H1 (cell line): ENCODE measurements at regions not wholly inside any gene's neighbourhood (a gene's known extent, or its start where the extent isn't known, plus 50 kb on each side); places are given as distances from the start of the nearest gene placed in this dataset.

Source experiments
- CBX5 ChIP-seq: fragments of 300-800, 300-1000 bp; sonication (generic); IDR thresholded peaks from 2 replicates; pipeline ENCODE4 v1.7.1; 2016; ENCODE audit warnings: antibody characterized with exemption, low read length, low read depth
- EZH2 ChIP-seq: fragments of 200-600 bp; sonication (generic); IDR thresholded peaks from 2 replicates; pipeline ENCODE4 v1.7.1; 2012; ENCODE audit warnings: low read depth, mild to moderate bottlenecking, moderate library complexity, low read length, inconsistent platforms; ENCODE audit not compliant: severe bottlenecking
- JUND ChIP-seq: IDR thresholded peaks from 2 replicates; pipeline ENCODE4 v1.6.1; 2011; ENCODE audit warnings: mild to moderate bottlenecking, improper control_type of control experiment, low read length
- KDM5A ChIP-seq: fragments of 200-600 bp; IDR thresholded peaks from 2 replicates; pipeline ENCODE4 v1.7.1; 2012; ENCODE audit warnings: mild to moderate bottlenecking, low read length, inconsistent platforms, mixed read lengths
- MAFK ChIP-seq: IDR thresholded peaks from 2 replicates; pipeline ENCODE4 v1.6.1; 2012; ENCODE audit warnings: low read depth, mild to moderate bottlenecking, improper control_type of control experiment, low read length
- POLR2A ChIP-seq, 2 experiments: IDR thresholded peaks; 1 replicate in 1 of 2; 2 replicates in 1 of 2; pipeline ENCODE4 v1.6.1; 2011; ENCODE audit warnings: low read depth in 2 of 2, low read length in 2 of 2, mild to moderate bottlenecking in 2 of 2; ENCODE audit errors: control extremely low read depth in 1 of 2
- SP1 ChIP-seq: IDR thresholded peaks from 2 replicates; pipeline ENCODE4 v1.6.1; 2011; ENCODE audit warnings: low read depth, low read length
- SP2 ChIP-seq: IDR thresholded peaks from 2 replicates; pipeline ENCODE4 v1.6.1; 2012; ENCODE audit warnings: mild to moderate bottlenecking, low read length, inconsistent platforms
- SUZ12 ChIP-seq: fragments of 200-600 bp; sonication (generic); IDR thresholded peaks from 2 replicates; pipeline ENCODE4 v1.6.1; 2012; ENCODE audit warnings: mild to moderate bottlenecking, inconsistent platforms, low read length, moderate library complexity, mixed read lengths
- TAF1 ChIP-seq: IDR thresholded peaks from 2 replicates; pipeline ENCODE4 v1.6.1; 2011; ENCODE audit warnings: mild to moderate bottlenecking, low read depth, low read length
- TCF12 ChIP-seq: IDR thresholded peaks from 2 replicates; pipeline ENCODE4 v1.6.1; 2011; ENCODE audit warnings: low read depth, mild to moderate bottlenecking, low read length
- YY1 ChIP-seq: IDR thresholded peaks from 2 replicates; pipeline ENCODE4 v1.6.1; 2011; ENCODE audit warnings: low read depth, mild to moderate bottlenecking, low read length
- TF ChIP-seq, protein P1 (sequence below), 3 experiments: IDR thresholded peaks; 1 replicate in 2 of 3; 2 replicates in 1 of 3; pipeline versions ENCODE4 v1.5.1 to v1.6.1; 2011; ENCODE audit warnings: low read length in 3 of 3, mild to moderate bottlenecking in 3 of 3, inconsistent platforms in 2 of 3, low read depth in 1 of 3, moderate library complexity in 1 of 3; ENCODE audit not compliant: insufficient read depth in 1 of 3; ENCODE audit errors: control extremely low read depth in 1 of 3

DNA sequence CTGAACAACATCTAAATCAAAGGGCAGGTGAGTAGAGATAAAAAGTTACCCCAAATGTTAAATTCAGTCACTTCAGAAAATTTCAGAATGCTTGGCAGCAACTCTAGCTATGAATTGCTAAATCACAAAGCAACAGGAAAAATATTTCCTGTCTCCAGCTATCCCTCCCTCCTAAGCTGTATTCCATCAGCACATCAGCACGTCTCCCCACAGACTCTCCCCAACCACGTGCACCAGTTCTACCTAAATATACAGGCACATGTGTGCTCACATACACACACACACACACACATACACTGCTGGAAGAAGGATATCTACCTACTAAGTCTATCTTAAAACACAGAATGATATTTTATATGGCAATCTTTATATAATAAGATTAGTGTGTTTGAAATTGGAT lies 177.1 kb upstream of the ARHGEF26 start:
- TF ChIP-seq SP1: no peak
- TF ChIP-seq MAFK: no peak
- TF ChIP-seq, protein P1, sequence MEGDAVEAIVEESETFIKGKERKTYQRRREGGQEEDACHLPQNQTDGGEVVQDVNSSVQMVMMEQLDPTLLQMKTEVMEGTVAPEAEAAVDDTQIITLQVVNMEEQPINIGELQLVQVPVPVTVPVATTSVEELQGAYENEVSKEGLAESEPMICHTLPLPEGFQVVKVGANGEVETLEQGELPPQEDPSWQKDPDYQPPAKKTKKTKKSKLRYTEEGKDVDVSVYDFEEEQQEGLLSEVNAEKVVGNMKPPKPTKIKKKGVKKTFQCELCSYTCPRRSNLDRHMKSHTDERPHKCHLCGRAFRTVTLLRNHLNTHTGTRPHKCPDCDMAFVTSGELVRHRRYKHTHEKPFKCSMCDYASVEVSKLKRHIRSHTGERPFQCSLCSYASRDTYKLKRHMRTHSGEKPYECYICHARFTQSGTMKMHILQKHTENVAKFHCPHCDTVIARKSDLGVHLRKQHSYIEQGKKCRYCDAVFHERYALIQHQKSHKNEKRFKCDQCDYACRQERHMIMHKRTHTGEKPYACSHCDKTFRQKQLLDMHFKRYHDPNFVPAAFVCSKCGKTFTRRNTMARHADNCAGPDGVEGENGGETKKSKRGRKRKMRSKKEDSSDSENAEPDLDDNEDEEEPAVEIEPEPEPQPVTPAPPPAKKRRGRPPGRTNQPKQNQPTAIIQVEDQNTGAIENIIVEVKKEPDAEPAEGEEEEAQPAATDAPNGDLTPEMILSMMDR (IDR thresholded peaks at IDR 0.05; ENCODE audit: control extremely low read depth in 1 of 3, insufficient read depth in 1 of 3, low read depth in 1 of 3, low read length in 3 of 3): no peak
- TF ChIP-seq TAF1: no peak
- TF ChIP-seq KDM5A: no peak
- TF ChIP-seq YY1: no peak
- no peak for TF ChIP-seq TCF12
- no peak for TF ChIP-seq SUZ12
- no peak for TF ChIP-seq EZH2
- TF ChIP-seq JUND: no peak
- no peak for TF ChIP-seq POLR2A (IDR thresholded peaks at IDR 0.05; ENCODE audit: control extremely low read depth in 1 of 2, low read depth in 2 of 2, low read length in 2 of 2)
- no peak for TF ChIP-seq CBX5
- TF ChIP-seq SP2: no peak
